ENCODE measurements at regions not wholly inside any gene's neighbourhood (a gene's known extent, or its start where the extent isn't known, plus 50 kb on each side); places are given as distances from the start of the nearest gene placed in this dataset.

GRCh38 chr7:19403691-19404090, 258.5 kb upstream of the FERD3L start:
- DNase-seq: no peak
- H3K36me3 ChIP-seq: no peaks in the 10 kb centered on the region
- no peaks in the 10 kb centered on the region for H3K4me1 ChIP-seq (ENCODE audit: insufficient read depth)
- no peak overlapping the region for H3K27ac ChIP-seq
- intact Hi-C loops (cut with DNase I): no loop called here
- H3K27me3 ChIP-seq: no peaks in the 10 kb centered on the region
- H3K9me3 ChIP-seq: no peaks in the 10 kb centered on the region
- TF ChIP-seq CTCF (IDR thresholded peaks at IDR 0.05) (no peak), POLR2A (IDR thresholded peaks at IDR 0.05) (no peak), EP300 (IDR thresholded peaks at IDR 0.05) (no peak)
- no peak overlapping the region for H3K4me3 ChIP-seq
- 80 to 91% (median 91%) methylated on average over 2 of the region's 2 CpGs for WGBS, 3 donors

GRCh38 chr7:19401461-19401860, 256.2 kb upstream of the FERD3L start:
- intact Hi-C loops (cut with DNase I): no loop called here

GRCh38 chr7:19400758-19401254, 255.6 kb upstream of the FERD3L start:
- WGBS, 3 donors: 71 to 83% (median 77%) methylated on average over 4 of the region's 4 CpGs
- intact Hi-C loops (cut with DNase I): no loop called here
- TF ChIP-seq CTCF (IDR thresholded peaks at IDR 0.05) (no peak), EP300 (IDR thresholded peaks at IDR 0.05) (no peak), POLR2A (IDR thresholded peaks at IDR 0.05) (no peak)
- no peak overlapping the region for H3K27ac ChIP-seq
- no peak for DNase-seq
- no peaks in the 10 kb centered on the region for H3K9me3 ChIP-seq
- H3K27me3 ChIP-seq: no peaks in the 10 kb centered on the region
- no peaks in the 10 kb centered on the region for H3K36me3 ChIP-seq
- H3K4me3 ChIP-seq: no peak overlapping the region
- no peaks in the 10 kb centered on the region for H3K4me1 ChIP-seq (ENCODE audit: insufficient read depth)

More at GRCh38 chr7:19401461-19401860, 256.2 kb upstream of the FERD3L start:
- Histone ChIP-seq H3K4me3 (no peak overlapping the region), H3K27ac (no peak overlapping the region), H3K4me1 (ENCODE audit: insufficient read depth) (no peaks in the 10 kb centered on the region), H3K27me3 (no peaks in the 10 kb centered on the region), H3K36me3 (no peaks in the 10 kb centered on the region), H3K9me3 (no peaks in the 10 kb centered on the region)
- DNase-seq: no peak
- WGBS, 3 donors: 62 to 67% (median 62%) methylated on average over 2 of the region's 2 CpGs
- no peak for TF ChIP-seq EP300 (IDR thresholded peaks at IDR 0.05)
- no peak for TF ChIP-seq POLR2A (IDR thresholded peaks at IDR 0.05)
- TF ChIP-seq CTCF (IDR thresholded peaks at IDR 0.05): no peak

- H3K9me3 ChIP-seq: no peaks in the 10 kb centered on the region
- intact Hi-C loops (cut with DNase I): no loop called here
- no peak overlapping the region for H3K27ac ChIP-seq
- 52 to 67% (median 59%) methylated on average over 4 of the region's 4 CpGs for WGBS, 3 donors
- no peaks in the 10 kb centered on the region for H3K27me3 ChIP-seq
- no peaks in the 10 kb centered on the region for H3K4me1 ChIP-seq (ENCODE audit: insufficient read depth)
- no peaks in the 10 kb centered on the region for H3K36me3 ChIP-seq
- TF ChIP-seq CTCF (IDR thresholded peaks at IDR 0.05): no peak
- TF ChIP-seq POLR2A (IDR thresholded peaks at IDR 0.05): no peak
- no peak for TF ChIP-seq EP300 (IDR thresholded peaks at IDR 0.05)
- no peak for DNase-seq
- no peak overlapping the region for H3K4me3 ChIP-seq
Observed at GRCh38 chr7:19397911-19398310, 252.7 kb upstream of the FERD3L start.
